ENCODE measurements at regions not wholly inside any gene's neighbourhood (a gene's known extent, or its start where the extent isn't known, plus 50 kb on each side); places are given as distances from the start of the nearest gene placed in this dataset.

DNA sequence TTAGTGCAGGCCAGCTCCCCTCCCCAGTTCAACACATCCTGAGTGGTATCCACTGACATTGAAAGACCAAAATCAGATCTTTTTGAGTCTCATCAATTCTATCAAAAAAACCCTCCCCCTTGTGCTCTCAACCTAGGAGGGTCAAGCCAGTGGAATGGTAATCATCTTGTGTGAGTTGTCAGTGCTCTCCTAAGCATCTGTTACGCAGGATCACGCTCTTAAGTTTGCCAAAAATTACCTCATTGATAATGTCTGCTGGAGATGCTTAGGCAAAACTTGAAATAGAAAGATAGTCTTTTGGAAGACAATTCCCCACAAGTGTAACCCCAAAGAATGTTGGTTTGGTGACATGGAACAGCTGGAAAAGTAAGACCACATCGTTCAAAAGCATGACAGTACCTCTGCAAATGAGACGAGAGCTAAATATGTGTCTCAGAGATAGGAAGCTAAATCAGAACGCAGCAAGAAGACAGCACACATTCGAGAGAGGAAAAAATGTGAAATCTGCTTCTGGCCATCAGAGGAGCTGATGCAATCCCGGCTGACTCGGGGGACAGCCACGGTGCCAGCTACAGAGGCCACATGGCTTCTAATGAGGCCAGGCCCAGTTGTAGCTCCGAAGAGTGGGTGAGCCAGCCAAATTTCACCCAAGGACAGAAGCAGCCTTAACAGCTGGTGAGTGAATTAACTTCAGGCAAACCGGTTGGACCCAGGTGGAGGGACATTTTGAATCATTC is 753.9 kb downstream of the RNF144A start:
- Histone ChIP-seq H3K36me3 (no peaks in the 10 kb centered on the region), H3K9me3 (no peaks in the 10 kb centered on the region), H3K4me3 (no peak overlapping the region), H3K4me1 (peaks cover 0 to 3% (median 0%) of the 10 kb centered on the region in 4 donors), H3K27me3 (no peaks in the 10 kb centered on the region), H3K27ac (peak overlapping the region in 2 of 4 donors; percentile 17 to 18)
- WGBS, 2 donors (ENCODE audit: low coverage in 1 of 2), result 74 to 85% methylated on average over 3 to 11 of the region's 11 CpGs
- in situ Hi-C loops (cut with MboI; ENCODE audit: low pct_ligation_motif_present in 1 of 4, low pct_unique_long_range_greater_than_20kb in 1 of 4, low sequenced_read_pairs in 3 of 4), result loop anchor here in 1 of 4 donors (10.0 kb wide), 1 partner anchor 246 kb away; no protein-coding TSS in a partner anchor
- no peak for TF ChIP-seq POLR2A (IDR thresholded peaks at IDR 0.05)
- TF ChIP-seq, protein P1, sequence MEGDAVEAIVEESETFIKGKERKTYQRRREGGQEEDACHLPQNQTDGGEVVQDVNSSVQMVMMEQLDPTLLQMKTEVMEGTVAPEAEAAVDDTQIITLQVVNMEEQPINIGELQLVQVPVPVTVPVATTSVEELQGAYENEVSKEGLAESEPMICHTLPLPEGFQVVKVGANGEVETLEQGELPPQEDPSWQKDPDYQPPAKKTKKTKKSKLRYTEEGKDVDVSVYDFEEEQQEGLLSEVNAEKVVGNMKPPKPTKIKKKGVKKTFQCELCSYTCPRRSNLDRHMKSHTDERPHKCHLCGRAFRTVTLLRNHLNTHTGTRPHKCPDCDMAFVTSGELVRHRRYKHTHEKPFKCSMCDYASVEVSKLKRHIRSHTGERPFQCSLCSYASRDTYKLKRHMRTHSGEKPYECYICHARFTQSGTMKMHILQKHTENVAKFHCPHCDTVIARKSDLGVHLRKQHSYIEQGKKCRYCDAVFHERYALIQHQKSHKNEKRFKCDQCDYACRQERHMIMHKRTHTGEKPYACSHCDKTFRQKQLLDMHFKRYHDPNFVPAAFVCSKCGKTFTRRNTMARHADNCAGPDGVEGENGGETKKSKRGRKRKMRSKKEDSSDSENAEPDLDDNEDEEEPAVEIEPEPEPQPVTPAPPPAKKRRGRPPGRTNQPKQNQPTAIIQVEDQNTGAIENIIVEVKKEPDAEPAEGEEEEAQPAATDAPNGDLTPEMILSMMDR (IDR thresholded peaks at IDR 0.05), result no peak
- TF ChIP-seq POLR2AphosphoS5 (IDR thresholded peaks at IDR 0.05), result no peak
- TF ChIP-seq EP300 (IDR thresholded peaks at IDR 0.05; ENCODE audit: low read depth), result no peak
- DNase-seq, result no peak
- intact Hi-C loops (cut with DNase I; ENCODE audit: low total_unique reads), result no loop called here

DNA sequence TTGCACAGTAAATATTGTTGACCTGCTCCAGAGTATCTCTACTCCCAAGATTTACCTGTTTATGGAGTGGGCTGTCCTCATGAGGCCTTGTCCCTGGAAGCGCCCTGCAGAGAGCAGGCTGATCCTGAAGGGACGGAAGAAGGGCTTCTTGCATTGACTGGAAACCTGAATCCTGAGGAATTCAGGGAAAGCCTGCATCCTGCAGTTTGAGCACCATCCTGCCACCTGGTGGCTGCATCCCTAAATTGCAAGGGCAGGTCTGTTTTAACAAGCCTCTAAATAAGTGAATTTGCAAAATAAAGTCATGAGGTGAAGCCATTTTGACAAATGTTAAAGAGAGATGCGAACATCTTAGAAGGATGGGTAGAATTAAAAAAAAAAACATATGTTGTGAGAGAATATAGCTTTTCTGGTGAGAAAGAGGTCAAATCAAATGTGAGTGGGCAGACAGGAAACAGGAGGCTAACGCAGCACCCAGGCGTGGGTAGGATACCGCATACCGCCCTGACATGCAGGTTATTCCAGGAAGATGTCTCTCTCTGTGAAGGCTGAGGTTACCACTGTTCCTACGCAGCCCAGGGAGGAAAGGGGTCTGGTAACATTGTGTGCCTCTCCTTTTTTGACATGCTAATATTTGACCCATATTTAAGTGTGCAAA is 754.9 kb downstream of the RNF144A start:
- peak; percentile 72 for DNase-seq
- H3K9me3 ChIP-seq, result no peaks in the 10 kb centered on the region
- WGBS, 2 donors (ENCODE audit: low coverage in 1 of 2), result 58 to 65% methylated on average over 8 of the region's 8 CpGs
- in situ Hi-C loops (cut with MboI; ENCODE audit: low pct_ligation_motif_present in 1 of 4, low pct_unique_long_range_greater_than_20kb in 1 of 4, low sequenced_read_pairs in 3 of 4), result loop anchor here in 1 of 4 donors (10.0 kb wide), 1 partner anchor 247 kb away; no protein-coding TSS in a partner anchor
- intact Hi-C loops (cut with DNase I; ENCODE audit: low total_unique reads), result no loop called here
- no peaks in the 10 kb centered on the region for H3K36me3 ChIP-seq
- H3K4me3 ChIP-seq, result no peak overlapping the region
- H3K27ac ChIP-seq, result peak overlapping the region in 1 of 4 donors; percentile 17
- peaks cover 0 to 3% (median 0%) of the 10 kb centered on the region in 4 donors for H3K4me1 ChIP-seq
- TF ChIP-seq, protein P1 (IDR thresholded peaks at IDR 0.05), result peak; percentile 58 to 72 (median 69)
- TF ChIP-seq POLR2AphosphoS5 (IDR thresholded peaks at IDR 0.05), result no peak
- no peak for TF ChIP-seq POLR2A (IDR thresholded peaks at IDR 0.05)
- H3K27me3 ChIP-seq, result no peaks in the 10 kb centered on the region

DNA sequence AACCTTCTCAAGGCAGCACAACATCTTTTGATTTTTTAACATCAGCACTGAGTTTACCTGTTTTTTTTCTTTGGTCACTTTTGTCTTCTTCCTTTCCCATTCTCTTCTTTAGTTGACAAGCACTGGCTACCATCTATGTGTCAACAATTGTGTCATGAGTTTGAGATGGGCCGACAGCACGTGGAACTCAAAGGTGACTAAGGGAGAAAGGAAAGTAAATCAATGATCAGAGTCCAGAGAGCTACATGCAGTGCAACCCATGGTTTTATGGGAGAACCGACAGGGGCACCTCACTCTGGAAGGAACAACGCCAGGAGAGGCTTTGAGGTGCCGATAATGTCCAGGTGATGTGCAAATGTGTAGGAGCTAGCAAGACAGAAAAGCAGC is 755.5 kb downstream of the RNF144A start:
- intact Hi-C loops (cut with DNase I; ENCODE audit: low total_unique reads), result no loop called here
- no peak for DNase-seq

DNA sequence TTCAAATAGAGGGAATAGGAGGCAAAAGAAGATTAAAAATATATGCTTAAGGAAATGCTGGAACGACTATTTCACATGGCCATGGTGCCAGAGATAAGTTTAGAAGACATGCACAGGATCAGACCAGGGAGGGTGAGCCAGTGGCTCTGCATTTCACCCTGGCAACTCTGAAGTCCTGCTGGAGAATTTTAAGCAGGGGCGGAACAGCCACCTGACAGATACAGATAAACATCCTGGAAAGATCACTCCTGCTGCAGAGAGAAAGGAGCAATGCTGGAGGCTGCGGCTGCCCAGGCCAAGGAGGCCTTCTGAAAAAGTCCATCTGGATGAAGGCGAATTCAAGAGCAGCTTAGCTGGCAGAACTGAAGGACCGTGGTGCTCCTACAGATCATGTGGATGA is 755.9 kb downstream of the RNF144A start:
- no peak for TF ChIP-seq EP300 (IDR thresholded peaks at IDR 0.05; ENCODE audit: low read depth)
- TF ChIP-seq POLR2AphosphoS5 (IDR thresholded peaks at IDR 0.05), result no peak
- TF ChIP-seq, protein P1 (IDR thresholded peaks at IDR 0.05), result no peak
- TF ChIP-seq POLR2A (IDR thresholded peaks at IDR 0.05), result no peak
- intact Hi-C loops (cut with DNase I; ENCODE audit: low total_unique reads), result no loop called here

More for the DNA sequence above, 755.5 kb downstream of the RNF144A start:
- Histone ChIP-seq H3K36me3 (no peaks in the 10 kb centered on the region), H3K9me3 (no peaks in the 10 kb centered on the region), H3K4me3 (no peak overlapping the region), H3K27ac (peak overlapping the region in 1 of 4 donors; percentile 12), H3K4me1 (peaks cover 0 to 3% (median 0%) of the 10 kb centered on the region in 4 donors), H3K27me3 (no peaks in the 10 kb centered on the region)
- 77 to 86% methylated on average over 5 of the region's 5 CpGs for WGBS, 2 donors (ENCODE audit: low coverage in 1 of 2)
- TF ChIP-seq, protein P1 (IDR thresholded peaks at IDR 0.05), result no peak
- TF ChIP-seq EP300 (IDR thresholded peaks at IDR 0.05; ENCODE audit: low read depth), result no peak
- TF ChIP-seq POLR2AphosphoS5 (IDR thresholded peaks at IDR 0.05), result no peak
- TF ChIP-seq POLR2A (IDR thresholded peaks at IDR 0.05), result no peak
- in situ Hi-C loops (cut with MboI; ENCODE audit: low pct_ligation_motif_present in 1 of 4, low pct_unique_long_range_greater_than_20kb in 1 of 4, low sequenced_read_pairs in 3 of 4), result loop anchor here in 1 of 4 donors (10.0 kb wide), 1 partner anchor 248 kb away; no protein-coding TSS in a partner anchor

More for the DNA sequence above, 755.9 kb downstream of the RNF144A start:
- Histone ChIP-seq H3K9me3 (no peaks in the 10 kb centered on the region), H3K36me3 (no peaks in the 10 kb centered on the region), H3K4me3 (no peak overlapping the region), H3K27ac (peak overlapping the region in 1 of 4 donors; percentile 12), H3K4me1 (peaks cover 0 to 3% (median 0%) of the 10 kb centered on the region in 4 donors), H3K27me3 (no peaks in the 10 kb centered on the region)
- WGBS, 2 donors (ENCODE audit: low coverage in 1 of 2), result 33 to 72% methylated on average over 1 to 5 of the region's 5 CpGs
- in situ Hi-C loops (cut with MboI; ENCODE audit: low pct_ligation_motif_present in 1 of 4, low pct_unique_long_range_greater_than_20kb in 1 of 4, low sequenced_read_pairs in 3 of 4), result loop anchor here in 1 of 4 donors (10.0 kb wide), 1 partner anchor 248 kb away; no protein-coding TSS in a partner anchor
- no peak for DNase-seq
